HG03558 (cell line): ENCODE measurements at regions not wholly inside any gene's neighbourhood (a gene's known extent, or its start where the extent isn't known, plus 50 kb on each side); places are given as distances from the start of the nearest gene placed in this dataset.
"Not testable (repeated sequence)": the region's sequence is repeated elsewhere in the genome, so short reads cannot be mapped to it uniquely, and the experiment has no call there.

ENCODE experiments used
- ATAC-seq: cut with Tn5 transposase; IDR thresholded peaks from one replicate; pipeline ENCODE4 v1.9.1; 2021; ENCODE audit warnings: moderate number of reproducible peaks; ENCODE audit not compliant: unreplicated experiment; ENCODE audit errors: extremely low read depth

- ATAC-seq: no peak
Observed at GRCh38 chr6:25111782-25112181, 167.4 kb upstream of the CARMIL1 start.

DNA sequence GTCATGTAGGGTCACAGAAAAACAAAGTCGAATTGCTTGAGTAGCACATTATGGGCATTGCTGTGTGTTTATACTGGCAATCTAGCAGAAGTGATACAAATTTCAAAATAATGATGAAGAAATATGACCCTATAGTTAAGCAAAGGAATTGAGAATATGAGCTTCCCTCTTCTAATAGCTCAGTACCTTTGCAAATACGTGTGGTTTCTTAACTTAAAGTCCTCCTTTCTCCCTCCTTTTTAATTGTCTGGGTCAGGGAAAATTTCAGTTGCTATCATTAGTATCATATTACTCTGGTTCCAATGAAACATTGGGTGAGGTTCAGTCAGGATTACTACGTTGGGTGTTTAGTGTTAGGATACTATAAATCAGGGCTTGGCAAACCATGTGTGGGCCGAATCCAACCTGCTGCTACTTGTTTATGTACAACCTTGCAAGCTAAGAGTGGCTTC is 166.8 kb upstream of the CARMIL1 start:
- no peak for ATAC-seq

DNA sequence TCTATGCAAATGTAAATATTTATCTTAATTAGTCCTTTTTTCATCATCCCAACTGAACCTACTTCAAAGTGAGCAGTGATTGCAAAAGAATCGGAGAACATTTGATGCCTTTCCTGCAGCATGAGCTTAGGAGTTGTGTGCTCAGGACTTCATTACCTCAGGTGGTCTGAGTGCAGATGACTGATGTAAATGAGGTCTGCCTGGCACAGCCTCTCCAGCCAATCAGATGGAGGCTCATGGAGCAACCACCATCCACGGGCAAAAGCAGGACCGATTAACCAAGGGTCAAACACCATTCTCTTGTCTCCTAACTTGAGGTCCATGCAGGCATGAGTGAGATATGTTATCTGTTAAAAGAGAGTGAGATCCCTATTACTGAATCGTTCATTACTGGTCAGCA is 165.7 kb upstream of the CARMIL1 start:
- ATAC-seq: no peak

DNA sequence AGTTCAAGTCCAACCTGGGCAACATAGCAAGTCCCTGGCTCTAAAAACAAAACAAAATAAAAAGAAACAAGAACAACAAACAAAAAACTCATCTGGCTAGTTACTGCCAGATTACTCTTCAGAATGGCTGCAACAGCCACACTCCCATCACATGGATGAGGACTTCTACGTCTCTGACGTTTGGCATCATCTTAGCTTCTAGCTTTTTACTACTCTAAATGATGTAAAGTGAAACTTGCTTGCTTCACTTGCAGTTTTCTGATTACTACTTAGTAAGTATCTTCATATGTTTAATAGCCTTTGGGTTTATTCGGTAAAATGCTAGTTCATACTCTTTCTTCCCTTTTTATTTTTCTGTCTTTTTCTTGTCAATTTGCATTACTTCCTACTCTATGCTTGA is 161.1 kb upstream of the CARMIL1 start:
- ATAC-seq: no peak

- no peak for ATAC-seq
Observed at GRCh38 chr6:25121186-25121585, 158.0 kb upstream of the CARMIL1 start.

DNA sequence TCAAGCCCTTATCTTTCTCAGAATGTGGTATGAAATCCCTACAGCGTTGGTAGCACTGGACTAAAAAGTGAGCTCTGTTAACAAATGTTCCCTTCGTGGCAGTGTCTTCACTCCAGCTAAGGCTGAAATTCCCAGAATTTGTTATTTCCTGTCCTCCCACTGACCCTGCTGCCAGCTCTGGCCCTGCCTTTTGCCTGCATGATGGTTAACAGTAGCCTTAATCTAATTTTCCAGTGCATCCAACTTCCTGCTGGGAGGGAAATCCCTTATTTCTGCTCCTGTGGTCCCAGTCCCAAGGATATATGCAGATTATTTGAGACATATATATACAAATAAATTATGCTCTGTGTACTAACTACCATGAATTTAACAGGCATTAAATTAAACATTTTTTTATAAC is 157.2 kb upstream of the CARMIL1 start:
- no peak for ATAC-seq

DNA sequence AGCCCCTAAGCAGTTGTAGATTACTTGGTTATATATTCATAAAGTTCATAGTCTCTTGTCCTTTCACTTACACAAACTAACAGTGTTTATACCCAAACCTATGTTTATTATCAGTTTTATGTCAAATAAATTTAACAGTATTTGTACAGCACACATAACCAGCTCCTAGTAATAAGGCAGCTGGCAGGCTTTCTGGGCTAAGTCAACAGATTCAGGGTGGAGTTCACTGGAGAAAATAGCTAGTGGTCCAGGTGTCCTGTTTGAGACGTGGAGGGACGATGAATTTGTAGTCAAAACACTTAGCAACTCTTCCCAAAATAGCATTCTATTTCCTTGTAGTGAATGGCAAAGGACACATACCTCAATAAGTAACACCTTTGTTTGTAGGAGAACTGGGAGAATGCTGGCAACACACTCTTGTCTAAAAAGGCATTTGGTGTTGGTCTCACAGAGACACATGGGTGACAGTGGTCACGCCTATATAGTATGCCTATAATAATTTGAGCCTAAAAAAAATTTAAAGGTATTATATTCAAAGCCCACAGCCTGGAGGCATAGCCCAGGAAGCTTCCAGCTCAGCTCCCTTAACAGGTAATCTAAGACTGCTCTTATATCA is 156.4 kb upstream of the CARMIL1 start:
- no peak for ATAC-seq

- no peak for ATAC-seq
Observed at GRCh38 chr6:25124216-25124715, 154.9 kb upstream of the CARMIL1 start.

GRCh38 chr6:25125736-25126135 is 153.4 kb upstream of the CARMIL1 start:
- ATAC-seq: no peak

- ATAC-seq: no peak
Observed at GRCh38 chr6:25127076-25127837, 151.9 kb upstream of the CARMIL1 start.

- ATAC-seq: no peak
Observed at GRCh38 chr6:25130518-25130917, 148.7 kb upstream of the CARMIL1 start.

- no peak for ATAC-seq
Observed at GRCh38 chr6:25132934-25133333, 146.2 kb upstream of the CARMIL1 start.

GRCh38 chr6:25133568-25133967 is 145.6 kb upstream of the CARMIL1 start:
- ATAC-seq: no peak

DNA sequence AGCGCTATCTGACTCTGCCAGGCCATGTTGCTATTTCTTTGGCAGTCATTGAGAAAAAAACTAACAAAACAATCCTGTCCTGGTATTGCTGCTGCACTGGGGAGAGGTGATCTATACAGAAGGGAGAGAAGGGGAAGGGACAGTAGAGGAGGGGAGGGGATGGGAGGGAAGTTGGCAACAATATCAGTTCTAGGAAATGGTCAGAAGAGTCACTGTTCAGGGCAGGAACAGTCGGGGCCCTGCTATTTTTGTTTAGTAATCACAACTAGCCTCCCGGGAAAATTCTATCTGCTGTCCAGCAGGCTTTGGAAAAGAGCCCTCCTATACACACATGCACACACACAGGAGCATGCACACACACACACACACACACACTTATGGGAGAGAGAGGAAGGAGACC is 142.3 kb upstream of the CARMIL1 start:
- no peak for ATAC-seq

DNA sequence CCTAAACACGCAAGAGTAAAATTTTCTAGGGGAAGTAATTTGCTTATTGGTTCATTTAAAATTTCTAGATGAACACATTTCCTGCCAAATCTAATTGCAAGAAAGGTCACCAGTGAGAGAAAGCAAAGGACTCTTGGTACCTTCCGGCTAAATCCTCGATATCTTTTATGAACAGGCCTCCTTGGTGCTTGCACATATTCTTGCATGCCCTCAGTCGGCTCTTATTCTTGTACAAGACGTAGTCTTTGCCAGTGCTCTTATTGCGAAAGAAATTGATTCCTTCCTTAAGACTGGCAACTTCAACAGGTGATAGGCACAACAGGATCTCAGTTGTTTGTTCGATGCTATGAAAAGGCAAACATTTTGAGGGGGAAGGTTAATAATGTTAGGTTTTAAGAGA is 141.7 kb upstream of the CARMIL1 start:
- no peak for ATAC-seq

DNA sequence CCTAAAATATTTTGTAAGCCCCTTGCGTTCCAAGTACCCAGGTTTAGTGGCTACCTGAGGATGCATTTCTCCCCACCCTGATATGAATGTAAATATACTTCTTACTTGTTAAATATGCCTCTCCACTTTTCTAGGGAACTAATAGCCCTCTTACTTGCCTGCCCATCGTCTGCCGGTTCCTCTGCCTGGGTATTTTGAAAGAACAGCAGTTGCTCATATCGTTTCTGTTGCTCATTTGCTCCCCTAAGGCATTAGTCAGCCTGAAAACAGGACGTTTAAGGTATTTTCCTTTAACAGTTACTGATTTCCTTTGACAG is 141.3 kb upstream of the CARMIL1 start:
- ATAC-seq: no peak

DNA sequence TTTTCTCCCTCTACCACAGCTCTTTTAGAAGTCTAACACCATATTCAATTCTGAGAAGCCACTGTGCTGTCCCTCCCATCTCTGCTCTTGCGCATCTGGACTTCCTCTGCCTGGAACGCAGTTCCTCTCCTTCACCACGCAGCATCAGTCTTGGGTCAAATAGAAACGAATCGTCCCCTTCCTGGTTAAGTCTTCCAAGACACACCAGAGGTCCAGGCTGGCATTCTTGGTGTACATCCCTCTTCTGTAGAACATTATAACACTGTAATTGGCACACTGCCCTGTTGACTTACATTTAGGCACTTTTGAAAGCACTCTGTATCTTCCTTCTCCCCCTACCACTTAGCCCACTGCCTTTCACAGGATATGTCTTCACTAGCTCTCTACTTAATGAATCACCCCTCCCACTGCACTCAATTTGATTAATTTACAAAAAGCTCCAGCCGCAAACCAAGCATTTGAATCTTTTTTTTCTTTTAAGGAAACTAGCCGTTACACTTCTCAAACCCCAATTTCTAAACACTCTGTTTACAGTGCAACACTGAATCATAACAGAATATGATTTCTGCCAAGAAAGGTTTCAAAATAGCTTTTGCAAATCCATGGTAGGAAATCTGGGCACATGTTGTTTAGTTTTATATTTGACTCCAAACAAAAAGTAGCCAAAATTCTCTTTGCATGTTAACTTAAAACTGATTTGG is 140.8 kb upstream of the CARMIL1 start:
- ATAC-seq: peak; percentile 94

DNA sequence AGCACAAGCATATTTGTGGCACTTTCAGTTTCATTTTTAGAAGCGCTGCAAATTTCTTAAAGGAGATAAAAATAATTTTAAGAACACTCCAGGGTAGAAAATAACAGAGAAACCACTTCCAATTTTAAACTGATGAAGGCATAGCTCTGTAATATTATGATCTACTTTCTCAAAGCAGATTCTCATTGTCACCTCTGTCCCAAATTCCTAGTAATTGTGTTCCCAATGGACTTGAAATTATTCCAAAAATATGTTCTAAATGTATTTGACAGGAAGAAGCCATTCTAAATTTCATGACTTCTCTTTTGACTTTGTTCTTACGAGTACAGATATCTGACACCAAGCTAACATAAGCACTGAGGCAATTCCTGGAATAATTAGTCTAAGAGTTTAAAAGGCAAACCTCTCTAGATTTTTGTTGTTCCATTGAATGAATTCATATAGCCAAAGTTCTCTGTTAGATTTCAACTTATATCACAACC is 140.2 kb upstream of the CARMIL1 start:
- no peak for ATAC-seq

- ATAC-seq: not testable (repeated sequence)
Observed at GRCh38 chr6:25139608-25140007, 139.6 kb upstream of the CARMIL1 start.

DNA sequence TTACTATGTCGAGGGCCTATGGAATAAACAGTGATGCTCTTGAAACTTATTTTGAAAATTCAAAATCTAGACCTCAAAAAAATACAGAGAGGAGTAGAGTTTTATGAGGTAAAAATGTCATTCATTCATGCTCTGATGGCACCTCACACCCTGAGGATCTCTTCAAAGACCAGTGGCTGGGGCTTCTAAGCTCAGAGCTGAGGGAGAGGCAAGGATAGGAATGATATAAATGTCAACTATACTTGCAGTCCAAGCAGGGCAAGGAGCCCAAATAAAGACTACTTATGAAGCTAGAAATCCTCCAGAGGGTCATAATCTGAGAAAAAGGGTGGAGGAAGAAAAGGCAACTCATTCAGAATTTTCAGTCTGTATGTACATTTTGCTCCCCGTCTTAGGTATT is 136.7 kb upstream of the CARMIL1 start:
- no peak for ATAC-seq

DNA sequence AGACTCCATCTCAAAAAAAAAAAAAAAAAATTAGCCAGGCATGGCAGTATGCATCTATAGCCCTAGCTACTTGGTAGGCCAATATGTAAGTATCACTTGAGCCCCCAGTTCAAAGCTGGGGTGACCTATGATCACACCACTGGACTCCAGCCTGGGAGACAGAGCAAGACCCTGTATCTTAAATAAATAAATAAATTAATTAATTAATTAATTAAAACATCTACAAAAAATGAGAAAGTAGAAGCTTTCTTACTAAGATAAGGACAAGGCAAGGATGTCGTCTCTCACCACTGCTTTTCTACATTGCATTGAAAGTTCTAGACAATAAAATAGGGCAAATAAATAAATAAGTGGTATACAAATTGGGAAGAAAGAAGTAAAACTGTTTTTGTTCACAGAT is 134.3 kb upstream of the CARMIL1 start:
- ATAC-seq: no peak
